AG09319 (cell line): ENCODE measurements at regions not wholly inside any gene's neighbourhood (a gene's known extent, or its start where the extent isn't known, plus 50 kb on each side); places are given as distances from the start of the nearest gene placed in this dataset.
A peak's percentile ranks its signal among the peaks of the same experiment; 100 is the strongest.
"Not testable (repeated sequence)": the region's sequence is repeated elsewhere in the genome, so short reads cannot be mapped to it uniquely, and the experiment has no call there.

Experiments
- DNase-seq: peaks from one replicate; pipeline ENCODE4 v3.0.0-alpha.2; 2010; ENCODE audit warnings: low read depth; ENCODE audit errors: extremely low read depth
- TF ChIP-seq, protein P1 (sequence below): IDR thresholded peaks from 2 replicates; pipeline ENCODE4 v1.5.1; 2011; ENCODE audit warnings: low read depth, mild to moderate bottlenecking, inconsistent platforms, low read length, moderate library complexity

- TF ChIP-seq, protein P1, sequence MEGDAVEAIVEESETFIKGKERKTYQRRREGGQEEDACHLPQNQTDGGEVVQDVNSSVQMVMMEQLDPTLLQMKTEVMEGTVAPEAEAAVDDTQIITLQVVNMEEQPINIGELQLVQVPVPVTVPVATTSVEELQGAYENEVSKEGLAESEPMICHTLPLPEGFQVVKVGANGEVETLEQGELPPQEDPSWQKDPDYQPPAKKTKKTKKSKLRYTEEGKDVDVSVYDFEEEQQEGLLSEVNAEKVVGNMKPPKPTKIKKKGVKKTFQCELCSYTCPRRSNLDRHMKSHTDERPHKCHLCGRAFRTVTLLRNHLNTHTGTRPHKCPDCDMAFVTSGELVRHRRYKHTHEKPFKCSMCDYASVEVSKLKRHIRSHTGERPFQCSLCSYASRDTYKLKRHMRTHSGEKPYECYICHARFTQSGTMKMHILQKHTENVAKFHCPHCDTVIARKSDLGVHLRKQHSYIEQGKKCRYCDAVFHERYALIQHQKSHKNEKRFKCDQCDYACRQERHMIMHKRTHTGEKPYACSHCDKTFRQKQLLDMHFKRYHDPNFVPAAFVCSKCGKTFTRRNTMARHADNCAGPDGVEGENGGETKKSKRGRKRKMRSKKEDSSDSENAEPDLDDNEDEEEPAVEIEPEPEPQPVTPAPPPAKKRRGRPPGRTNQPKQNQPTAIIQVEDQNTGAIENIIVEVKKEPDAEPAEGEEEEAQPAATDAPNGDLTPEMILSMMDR: no peak
- DNase-seq: no peak
These were observed 61.4 kb upstream of the TNFAIP3 start for GRCh38 chr6:137805622-137806021.

DNA sequence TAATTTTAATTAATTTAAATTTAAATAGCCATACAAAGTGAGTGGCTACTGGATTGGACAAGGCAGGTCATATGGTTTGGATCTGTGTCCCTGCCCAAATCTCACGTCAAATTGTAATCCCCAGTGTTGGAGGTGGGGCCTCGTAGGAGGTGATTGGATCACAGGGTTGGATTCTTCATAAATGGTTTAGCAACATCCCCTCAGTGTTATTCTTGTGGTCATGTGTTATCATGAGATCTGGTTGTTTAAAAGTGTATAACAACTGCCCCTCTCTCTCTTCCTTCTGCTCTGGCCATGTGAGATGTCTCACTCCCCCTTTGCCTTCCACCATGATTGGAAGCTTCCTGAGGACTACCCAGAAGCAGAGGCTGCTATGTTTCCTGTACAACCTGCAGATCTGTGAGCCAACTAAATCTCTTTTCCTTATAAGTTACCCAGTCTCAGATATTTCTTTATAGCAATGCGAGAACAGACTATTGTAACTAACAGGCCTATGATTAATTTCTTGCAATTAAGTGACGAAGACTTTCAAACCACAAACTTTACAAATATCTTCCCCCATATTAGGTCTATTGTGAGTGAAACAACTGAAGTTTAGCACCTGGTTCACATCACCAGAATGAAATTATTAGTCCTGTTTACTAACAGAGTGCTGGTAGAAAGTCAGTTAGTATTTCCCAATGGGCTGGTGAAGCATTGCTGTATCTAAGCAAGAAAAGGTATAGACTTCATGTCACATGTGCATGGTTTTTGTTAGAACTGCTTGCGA lies 60.0 kb upstream of the TNFAIP3 start:
- no peak for DNase-seq
- TF ChIP-seq, protein P1: no peak

GRCh38 chr6:137808191-137808590 lies 58.9 kb upstream of the TNFAIP3 start:
- DNase-seq: no peak
- TF ChIP-seq, protein P1: no peak

DNA sequence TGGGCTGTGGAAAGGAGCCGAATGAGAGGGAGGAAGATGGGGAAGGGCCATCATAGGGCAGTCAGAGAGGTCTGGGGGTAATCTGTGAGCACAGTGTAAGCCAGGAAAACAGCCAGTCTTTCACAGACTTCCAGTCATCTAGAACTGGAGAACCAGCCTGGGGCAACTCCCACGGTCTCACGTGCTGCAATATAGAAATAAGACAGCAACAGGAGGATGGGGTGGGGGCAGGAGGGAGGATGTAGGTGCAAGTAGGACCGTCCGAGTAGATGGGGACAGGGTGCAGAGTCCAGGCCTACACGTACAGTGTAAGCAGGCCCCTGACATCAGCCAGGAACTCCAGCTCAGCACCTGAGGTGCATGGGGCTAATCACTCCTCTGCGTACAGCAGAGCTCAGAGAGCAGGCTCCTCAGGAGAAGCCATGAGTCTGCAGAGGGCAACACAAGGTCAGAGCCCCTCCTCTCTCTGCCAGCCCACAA lies 58.2 kb upstream of the TNFAIP3 start:
- TF ChIP-seq, protein P1: no peak
- DNase-seq: no peak

DNA sequence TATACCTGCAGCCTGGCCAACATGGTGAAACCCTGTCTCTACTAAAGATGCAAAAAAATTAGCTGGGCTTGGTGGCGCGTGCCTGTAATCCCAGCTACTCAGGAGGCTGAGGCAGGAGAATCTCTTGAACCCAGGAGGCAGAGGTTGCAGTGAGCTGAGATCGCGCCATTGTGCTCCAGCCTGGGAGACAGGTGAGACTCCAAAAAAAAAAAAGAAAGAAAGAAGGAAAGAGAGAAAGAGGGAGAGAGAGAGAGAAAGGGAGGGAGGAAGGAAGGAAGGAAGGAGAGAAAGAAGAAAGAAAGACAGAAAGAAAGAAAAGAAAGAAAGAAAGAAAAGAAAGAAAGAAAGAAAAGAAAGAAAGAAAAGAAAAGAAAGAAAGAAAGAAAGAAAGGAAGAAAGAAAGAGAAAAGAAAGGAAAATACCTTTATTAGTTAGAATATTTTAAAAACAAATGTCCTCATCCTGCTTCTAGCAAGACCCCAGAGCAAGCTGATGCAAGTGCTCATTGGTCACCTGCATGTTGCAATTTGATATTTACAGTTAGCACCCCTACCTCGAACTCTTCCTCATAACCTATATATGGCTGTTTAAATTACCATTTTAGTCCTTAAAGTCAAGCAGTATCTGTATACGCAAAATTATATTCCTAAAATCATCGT lies 57.0 kb upstream of the TNFAIP3 start:
- DNase-seq: not testable (repeated sequence)

- TF ChIP-seq, protein P1: no peak
- DNase-seq: no peak
These were observed 56.4 kb upstream of the TNFAIP3 start for GRCh38 chr6:137810554-137811120.

- peak; percentile 35 for DNase-seq
- TF ChIP-seq, protein P1: no peak
These were observed 55.7 kb upstream of the TNFAIP3 start for GRCh38 chr6:137811121-137811915.
